ENCODE measurements at regions not wholly inside any gene's neighbourhood (a gene's known extent, or its start where the extent isn't known, plus 50 kb on each side); places are given as distances from the start of the nearest gene placed in this dataset.

GRCh38 chr6:95866732-95867131, 149.0 kb upstream of the FUT9 start:
- TF ChIP-seq EZH2 (IDR thresholded peaks at IDR 0.05; ENCODE audit: insufficient read depth, low read length) (no peak), CTCF (IDR thresholded peaks at IDR 0.05; ENCODE audit: insufficient read depth, low read depth, low read length) (peak; percentile 13)

Data from astrocyte (in vitro differentiated cells and primary cell).